ENCODE measurements at regions not wholly inside any gene's neighbourhood (a gene's known extent, or its start where the extent isn't known, plus 50 kb on each side); places are given as distances from the start of the nearest gene placed in this dataset.

GRCh38 chr17:65388911-65389310, 172.5 kb downstream of the AXIN2 start:
- no peak for ATAC-seq
- intact Hi-C loops (cut with DNase I): no loop called here
- DNase-seq: no peak

GRCh38 chr17:65387322-65387721, 174.1 kb downstream of the AXIN2 start:
- no peak for DNase-seq
- no peak for ATAC-seq

GRCh38 chr17:65385726-65386125, 175.7 kb downstream of the AXIN2 start:
- ATAC-seq: no peak
- intact Hi-C loops (cut with DNase I): no loop called here

More at GRCh38 chr17:65387322-65387721, 174.1 kb downstream of the AXIN2 start:
- intact Hi-C loops (cut with DNase I): no loop called here

GRCh38 chr17:65385071-65385470, 176.4 kb downstream of the AXIN2 start:
- DNase-seq (no peak), ATAC-seq (no peak)
- intact Hi-C loops (cut with DNase I): no loop called here

More at GRCh38 chr17:65385726-65386125, 175.7 kb downstream of the AXIN2 start:
- no peak for DNase-seq

GRCh38 chr17:65381152-65381551, 180.3 kb downstream of the AXIN2 start:
- intact Hi-C loops (cut with DNase I): no loop called here
- DNase-seq (no peak), ATAC-seq (no peak)

GRCh38 chr17:65374966-65375365, 186.5 kb downstream of the AXIN2 start:
- DNase-seq (no peak), ATAC-seq (no peak)
- intact Hi-C loops (cut with DNase I): no loop called here

- peak; percentile 63 to 85 for ATAC-seq
- no peak for DNase-seq
- intact Hi-C loops (cut with DNase I): no loop called here
Observed at GRCh38 chr17:65371702-65372101, 189.7 kb downstream of the AXIN2 start.

- ATAC-seq (peak; percentile 69 to 72), DNase-seq (peak; percentile 52)
Observed at GRCh38 chr17:65370669-65371131, 190.7 kb downstream of the AXIN2 start.

GRCh38 chr17:65368341-65368740, 193.1 kb downstream of the AXIN2 start:
- no peak for ATAC-seq
- intact Hi-C loops (cut with DNase I): no loop called here
- DNase-seq: no peak

More at GRCh38 chr17:65370669-65371131, 190.7 kb downstream of the AXIN2 start:
- intact Hi-C loops (cut with DNase I): no loop called here

GRCh38 chr17:65366102-65366844, 195.2 kb downstream of the AXIN2 start:
- no peak for DNase-seq
- ATAC-seq: no peak
- intact Hi-C loops (cut with DNase I): no loop called here

GRCh38 chr17:65365169-65365568, 196.3 kb downstream of the AXIN2 start:
- ATAC-seq: no peak
- no peak for DNase-seq
- intact Hi-C loops (cut with DNase I): no loop called here

- DNase-seq: no peak
- ATAC-seq: no peak
- intact Hi-C loops (cut with DNase I): no loop called here
Observed at GRCh38 chr17:65364438-65364837, 197.0 kb downstream of the AXIN2 start.

GRCh38 chr17:65362826-65363225, 198.6 kb downstream of the AXIN2 start:
- intact Hi-C loops (cut with DNase I): no loop called here
- DNase-seq (no peak), ATAC-seq (no peak)

GRCh38 chr17:65360961-65361552, 200.4 kb downstream of the AXIN2 start:
- no peak for ATAC-seq
- DNase-seq: no peak
- intact Hi-C loops (cut with DNase I): no loop called here

- DNase-seq (no peak), ATAC-seq (no peak)
- intact Hi-C loops (cut with DNase I): no loop called here
Observed at GRCh38 chr17:65359016-65359415, 202.4 kb downstream of the AXIN2 start.

- intact Hi-C loops (cut with DNase I): no loop called here
- no peak for ATAC-seq
Observed at GRCh38 chr17:65356536-65356935, 204.9 kb downstream of the AXIN2 start.

GRCh38 chr17:65355246-65355645, 206.2 kb downstream of the AXIN2 start:
- ATAC-seq (no peak), DNase-seq (no peak)
- intact Hi-C loops (cut with DNase I): no loop called here

More at GRCh38 chr17:65356536-65356935, 204.9 kb downstream of the AXIN2 start:
- no peak for DNase-seq

- ATAC-seq: no peak
- intact Hi-C loops (cut with DNase I): no loop called here
- DNase-seq: no peak
Observed at GRCh38 chr17:65349916-65350315, 211.5 kb downstream of the AXIN2 start.

- intact Hi-C loops (cut with DNase I): no loop called here
- DNase-seq (no peak), ATAC-seq (no peak)
Observed at GRCh38 chr17:65346166-65346565, 209.0 kb downstream of the RGS9 start.

- ATAC-seq (no peak), DNase-seq (no peak)
- intact Hi-C loops (cut with DNase I): no loop called here
Observed at GRCh38 chr17:65345261-65346005, 208.3 kb downstream of the RGS9 start.
